ENCODE measurements at regions not wholly inside any gene's neighbourhood (a gene's known extent, or its start where the extent isn't known, plus 50 kb on each side); places are given as distances from the start of the nearest gene placed in this dataset.

GRCh38 chr10:10389182-10389581 lies 628.5 kb upstream of the CELF2 start:
- DNase-seq (ENCODE audit: insufficient read length) = no peak
- no peak for FAIRE-seq
- TF ChIP-seq TAF1 (IDR thresholded peaks at IDR 0.05; ENCODE audit: borderline replicate concordance, low read depth, low read length) = no peak
- TF ChIP-seq POLR2AphosphoS5 (IDR thresholded peaks at IDR 0.05; ENCODE audit: low read depth, low read length) = no peak
- TF ChIP-seq POLR2A (IDR thresholded peaks at IDR 0.05; ENCODE audit: low read depth, low read length) = no peak

GRCh38 chr10:10392511-10392910 lies 625.2 kb upstream of the CELF2 start:
- no peak for TF ChIP-seq POLR2A (IDR thresholded peaks at IDR 0.05; ENCODE audit: low read depth, low read length)
- TF ChIP-seq TAF1 (IDR thresholded peaks at IDR 0.05; ENCODE audit: borderline replicate concordance, low read depth, low read length) = no peak
- TF ChIP-seq POLR2AphosphoS5 (IDR thresholded peaks at IDR 0.05; ENCODE audit: low read depth, low read length) = no peak
- DNase-seq (ENCODE audit: insufficient read length) (no peak), FAIRE-seq (no peak)

GRCh38 chr10:10394933-10395658 lies 622.6 kb upstream of the CELF2 start:
- TF ChIP-seq POLR2A (IDR thresholded peaks at IDR 0.05; ENCODE audit: low read depth, low read length) (no peak), TAF1 (IDR thresholded peaks at IDR 0.05; ENCODE audit: borderline replicate concordance, low read depth, low read length) (no peak), POLR2AphosphoS5 (IDR thresholded peaks at IDR 0.05; ENCODE audit: low read depth, low read length) (no peak)
- DNase-seq (ENCODE audit: insufficient read length) (no peak), FAIRE-seq (no peak)

- TF ChIP-seq POLR2AphosphoS5 (IDR thresholded peaks at IDR 0.05; ENCODE audit: low read depth, low read length) (no peak), POLR2A (IDR thresholded peaks at IDR 0.05; ENCODE audit: low read depth, low read length) (no peak), TAF1 (IDR thresholded peaks at IDR 0.05; ENCODE audit: borderline replicate concordance, low read depth, low read length) (no peak)
- FAIRE-seq (no peak), DNase-seq (ENCODE audit: insufficient read length) (no peak)
Observed at GRCh38 chr10:10396601-10397000, 621.1 kb upstream of the CELF2 start.

GRCh38 chr10:10397906-10398305 lies 619.8 kb upstream of the CELF2 start:
- TF ChIP-seq POLR2A (IDR thresholded peaks at IDR 0.05; ENCODE audit: low read depth, low read length) = no peak
- TF ChIP-seq POLR2AphosphoS5 (IDR thresholded peaks at IDR 0.05; ENCODE audit: low read depth, low read length) = no peak
- TF ChIP-seq TAF1 (IDR thresholded peaks at IDR 0.05; ENCODE audit: borderline replicate concordance, low read depth, low read length) = no peak
- DNase-seq (ENCODE audit: insufficient read length) = no peak
- no peak for FAIRE-seq

- DNase-seq (ENCODE audit: insufficient read length) (no peak), FAIRE-seq (no peak)
- TF ChIP-seq POLR2AphosphoS5 (IDR thresholded peaks at IDR 0.05; ENCODE audit: low read depth, low read length) = no peak
- no peak for TF ChIP-seq POLR2A (IDR thresholded peaks at IDR 0.05; ENCODE audit: low read depth, low read length)
- no peak for TF ChIP-seq TAF1 (IDR thresholded peaks at IDR 0.05; ENCODE audit: borderline replicate concordance, low read depth, low read length)
Observed at GRCh38 chr10:10403762-10404161, 613.9 kb upstream of the CELF2 start.

- TF ChIP-seq POLR2AphosphoS5 (IDR thresholded peaks at IDR 0.05; ENCODE audit: low read depth, low read length) = no peak
- TF ChIP-seq TAF1 (IDR thresholded peaks at IDR 0.05; ENCODE audit: borderline replicate concordance, low read depth, low read length) = no peak
- TF ChIP-seq POLR2A (IDR thresholded peaks at IDR 0.05; ENCODE audit: low read depth, low read length) = no peak
- DNase-seq (ENCODE audit: insufficient read length) = no peak
- FAIRE-seq = no peak
Observed at GRCh38 chr10:10417671-10418070, 600.0 kb upstream of the CELF2 start.

- no peak for TF ChIP-seq POLR2AphosphoS5 (IDR thresholded peaks at IDR 0.05; ENCODE audit: low read depth, low read length)
- no peak for TF ChIP-seq POLR2A (IDR thresholded peaks at IDR 0.05; ENCODE audit: low read depth, low read length)
- no peak for TF ChIP-seq TAF1 (IDR thresholded peaks at IDR 0.05; ENCODE audit: borderline replicate concordance, low read depth, low read length)
- peak; percentile 83 for FAIRE-seq
- peak; percentile 5 for DNase-seq (ENCODE audit: insufficient read length)
Observed at GRCh38 chr10:10418387-10418786, 599.3 kb upstream of the CELF2 start.

GRCh38 chr10:10421071-10421470 lies 596.6 kb upstream of the CELF2 start:
- FAIRE-seq (no peak), DNase-seq (ENCODE audit: insufficient read length) (no peak)
- TF ChIP-seq TAF1 (IDR thresholded peaks at IDR 0.05; ENCODE audit: borderline replicate concordance, low read depth, low read length) (no peak), POLR2AphosphoS5 (IDR thresholded peaks at IDR 0.05; ENCODE audit: low read depth, low read length) (no peak), POLR2A (IDR thresholded peaks at IDR 0.05; ENCODE audit: low read depth, low read length) (no peak)

- TF ChIP-seq POLR2A (IDR thresholded peaks at IDR 0.05; ENCODE audit: low read depth, low read length) (no peak), TAF1 (IDR thresholded peaks at IDR 0.05; ENCODE audit: borderline replicate concordance, low read depth, low read length) (no peak), POLR2AphosphoS5 (IDR thresholded peaks at IDR 0.05; ENCODE audit: low read depth, low read length) (no peak)
- DNase-seq (ENCODE audit: insufficient read length) (no peak), FAIRE-seq (no peak)
Observed at GRCh38 chr10:10431422-10432066, 586.1 kb upstream of the CELF2 start.

- no peak for FAIRE-seq
- no peak for TF ChIP-seq POLR2A (IDR thresholded peaks at IDR 0.05; ENCODE audit: low read depth, low read length)
- TF ChIP-seq TAF1 (IDR thresholded peaks at IDR 0.05; ENCODE audit: borderline replicate concordance, low read depth, low read length) = no peak
- TF ChIP-seq POLR2AphosphoS5 (IDR thresholded peaks at IDR 0.05; ENCODE audit: low read depth, low read length) = no peak
- no peak for DNase-seq (ENCODE audit: insufficient read length)
Observed at GRCh38 chr10:10432296-10433035, 585.2 kb upstream of the CELF2 start.
